ENCODE measurements at regions not wholly inside any gene's neighbourhood (a gene's known extent, or its start where the extent isn't known, plus 50 kb on each side); places are given as distances from the start of the nearest gene placed in this dataset.

GRCh38 chr6:104402572-104402971, 457.1 kb downstream of the HACE1 start:
- intact Hi-C loops (cut with DNase I) = no loop called here
- TF ChIP-seq POLR2A (IDR thresholded peaks at IDR 0.05; ENCODE audit: low read depth) = no peak
- TF ChIP-seq EP300 (IDR thresholded peaks at IDR 0.05) = no peak
- TF ChIP-seq CTCF (IDR thresholded peaks at IDR 0.05) = no peak
- no peak for TF ChIP-seq POLR2AphosphoS5 (IDR thresholded peaks at IDR 0.05)
- WGBS = 54% methylated on average over 1 of the region's 1 CpG
- H3K27me3 ChIP-seq = no peaks in the 10 kb centered on the region
- H3K4me3 ChIP-seq = no peak overlapping the region
- no peaks in the 10 kb centered on the region for H3K36me3 ChIP-seq
- no peak overlapping the region for H3K27ac ChIP-seq (replicated peaks in 1 of 4)
- no peak for DNase-seq (ENCODE audit: extremely low spot score)
- no peaks in the 10 kb centered on the region for H3K9me3 ChIP-seq
- H3K4me1 ChIP-seq = no peaks in the 10 kb centered on the region

- TF ChIP-seq POLR2AphosphoS5 (IDR thresholded peaks at IDR 0.05) = no peak
- no peak for TF ChIP-seq EP300 (IDR thresholded peaks at IDR 0.05)
- TF ChIP-seq POLR2A (IDR thresholded peaks at IDR 0.05; ENCODE audit: low read depth) = no peak
- no peak for TF ChIP-seq CTCF (IDR thresholded peaks at IDR 0.05)
- WGBS = 90% methylated on average over 5 of the region's 5 CpGs
- H3K4me1 ChIP-seq = no peaks in the 10 kb centered on the region
- no peak overlapping the region for H3K4me3 ChIP-seq
- no peaks in the 10 kb centered on the region for H3K36me3 ChIP-seq
- H3K27ac ChIP-seq (replicated peaks in 1 of 4) = no peak overlapping the region
- no peaks in the 10 kb centered on the region for H3K9me3 ChIP-seq
- DNase-seq (ENCODE audit: extremely low spot score) = no peak
- intact Hi-C loops (cut with DNase I) = no loop called here
- H3K27me3 ChIP-seq = no peaks in the 10 kb centered on the region
Observed at GRCh38 chr6:104401926-104402325, 457.8 kb downstream of the HACE1 start.

- intact Hi-C loops (cut with DNase I) = no loop called here
- H3K36me3 ChIP-seq = no peaks in the 10 kb centered on the region
- no peaks in the 10 kb centered on the region for H3K9me3 ChIP-seq
- 70% methylated on average over 5 of the region's 5 CpGs for WGBS
- H3K4me3 ChIP-seq = no peak overlapping the region
- no peak for DNase-seq (ENCODE audit: extremely low spot score)
- H3K27me3 ChIP-seq = no peaks in the 10 kb centered on the region
- H3K27ac ChIP-seq (replicated peaks in 1 of 4) = no peak overlapping the region
- no peaks in the 10 kb centered on the region for H3K4me1 ChIP-seq
- TF ChIP-seq CTCF (IDR thresholded peaks at IDR 0.05) (no peak), POLR2AphosphoS5 (IDR thresholded peaks at IDR 0.05) (no peak), EP300 (IDR thresholded peaks at IDR 0.05) (no peak), POLR2A (IDR thresholded peaks at IDR 0.05; ENCODE audit: low read depth) (no peak)
Observed at GRCh38 chr6:104400844-104401243, 458.9 kb downstream of the HACE1 start.

GRCh38 chr6:104396077-104396476, 463.6 kb downstream of the HACE1 start:
- WGBS = 78% methylated on average over 3 of the region's 3 CpGs
- DNase-seq (ENCODE audit: extremely low spot score) = no peak
- intact Hi-C loops (cut with DNase I) = no loop called here
- H3K27ac ChIP-seq (replicated peaks in 1 of 4) = no peak overlapping the region
- H3K9me3 ChIP-seq = no peaks in the 10 kb centered on the region
- H3K36me3 ChIP-seq = no peaks in the 10 kb centered on the region
- H3K27me3 ChIP-seq = no peaks in the 10 kb centered on the region
- H3K4me3 ChIP-seq = no peak overlapping the region
- TF ChIP-seq CTCF (IDR thresholded peaks at IDR 0.05) = no peak
- no peak for TF ChIP-seq POLR2AphosphoS5 (IDR thresholded peaks at IDR 0.05)
- no peak for TF ChIP-seq EP300 (IDR thresholded peaks at IDR 0.05)
- TF ChIP-seq POLR2A (IDR thresholded peaks at IDR 0.05; ENCODE audit: low read depth) = no peak
- no peaks in the 10 kb centered on the region for H3K4me1 ChIP-seq

GRCh38 chr6:104381907-104382306, 477.8 kb downstream of the HACE1 start:
- no peak for DNase-seq (ENCODE audit: extremely low spot score)
- intact Hi-C loops (cut with DNase I) = no loop called here
- 100% methylated on average over 2 of the region's 2 CpGs for WGBS

More at GRCh38 chr6:104381907-104382306, 477.8 kb downstream of the HACE1 start:
- Histone ChIP-seq H3K4me1 (no peaks in the 10 kb centered on the region), H3K27ac (replicated peaks in 1 of 4) (no peak overlapping the region), H3K27me3 (no peaks in the 10 kb centered on the region), H3K36me3 (no peaks in the 10 kb centered on the region), H3K4me3 (no peak overlapping the region), H3K9me3 (no peaks in the 10 kb centered on the region)
- TF ChIP-seq EP300 (IDR thresholded peaks at IDR 0.05) (no peak), POLR2A (IDR thresholded peaks at IDR 0.05; ENCODE audit: low read depth) (no peak), CTCF (IDR thresholded peaks at IDR 0.05) (no peak), POLR2AphosphoS5 (IDR thresholded peaks at IDR 0.05) (no peak)

All from esophagus muscularis mucosa (tissue), 4 donors.